NCI-H524 (cell line): ENCODE measurements at regions not wholly inside any gene's neighbourhood (a gene's known extent, or its start where the extent isn't known, plus 50 kb on each side); places are given as distances from the start of the nearest gene placed in this dataset.
A peak's percentile ranks its signal among the peaks of the same experiment; 100 is the strongest.
"Not testable (repeated sequence)": the region's sequence is repeated elsewhere in the genome, so short reads cannot be mapped to it uniquely, and the experiment has no call there.

Experiments used
- DNase-seq, 2 experiments: peaks; one replicate each; lab custom pipeline; 2025; lab: John Stamatoyannopoulos, UW

DNA sequence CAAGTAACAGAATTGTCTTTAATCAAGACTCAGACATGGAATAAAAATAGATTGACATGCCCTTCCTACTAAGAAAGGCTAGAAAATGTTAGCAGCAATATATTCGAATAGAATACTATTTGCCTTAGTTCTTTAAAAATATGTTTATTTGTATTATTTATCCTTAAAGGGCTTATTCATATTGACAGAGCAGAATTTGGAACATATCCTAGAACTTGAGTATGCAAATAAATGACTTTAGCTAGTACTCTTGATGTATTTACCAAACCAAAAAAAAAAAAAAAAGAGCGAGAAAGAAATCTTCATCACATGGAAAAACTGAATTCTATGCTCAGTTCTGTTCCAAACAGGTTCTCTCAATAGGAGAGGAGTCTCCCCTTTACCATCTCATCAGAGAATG, 68.9 kb upstream of the PPARGC1A start:
- DNase-seq: no peak

DNA sequence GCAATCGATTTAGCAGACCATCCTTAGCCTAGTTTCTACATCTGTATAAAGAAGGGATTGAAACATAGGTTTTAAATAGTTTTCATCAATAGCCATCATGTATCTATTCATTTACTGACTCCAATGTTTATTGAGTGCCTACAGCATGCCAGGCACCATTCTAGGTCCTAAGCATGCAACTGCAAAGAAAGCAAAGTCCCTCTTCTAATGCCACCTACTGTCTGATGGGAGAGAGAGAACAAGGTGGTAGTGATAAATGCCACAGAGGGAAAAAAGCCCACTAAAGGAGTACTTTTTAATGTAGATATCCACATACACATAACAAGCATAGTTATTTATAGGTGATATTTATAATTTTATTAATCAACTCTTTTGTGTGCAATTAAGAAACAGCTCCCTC, 67.6 kb upstream of the PPARGC1A start:
- DNase-seq: peak in 1 of 2 experiments; percentile 13

DNA sequence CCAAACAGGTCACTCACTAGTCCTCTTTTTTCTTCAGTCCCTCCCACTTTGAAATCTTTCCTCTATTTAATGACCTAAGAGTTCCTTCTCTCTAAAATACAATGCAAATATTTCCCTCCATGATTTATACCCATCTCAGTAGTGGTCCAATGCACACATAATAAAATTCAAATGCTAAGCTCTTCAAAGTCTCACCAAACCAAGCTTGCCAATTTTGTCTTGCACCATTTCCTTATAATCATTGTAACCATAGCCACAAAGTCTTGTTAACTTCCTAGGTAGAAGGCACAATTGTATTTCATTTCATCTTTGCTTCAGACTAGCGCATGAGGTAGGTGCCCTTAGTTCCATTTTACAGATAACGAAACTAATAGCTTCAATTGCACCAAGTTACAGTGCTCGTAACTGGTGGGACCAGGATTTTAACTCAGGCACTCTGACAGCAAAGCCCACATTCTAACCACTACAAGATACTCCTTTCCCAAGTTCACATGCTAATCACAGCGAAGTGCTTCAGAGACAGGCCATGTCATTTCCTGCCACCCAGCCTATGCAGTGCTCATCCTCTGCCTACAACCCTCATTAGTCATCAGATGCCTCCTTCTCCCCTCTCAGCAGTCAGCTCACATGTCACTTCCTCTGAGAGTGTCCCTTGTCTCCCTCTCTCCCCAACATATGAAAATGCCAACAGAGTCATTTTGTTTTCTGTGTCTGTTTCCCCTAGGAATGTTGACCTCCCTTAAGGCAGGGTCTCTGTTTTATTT, 66.9 kb upstream of the PPARGC1A start:
- no peak for DNase-seq

- no peak for DNase-seq
Measured at GRCh38 chr4:23952258-23952657, 62.4 kb upstream of the PPARGC1A start.

DNA sequence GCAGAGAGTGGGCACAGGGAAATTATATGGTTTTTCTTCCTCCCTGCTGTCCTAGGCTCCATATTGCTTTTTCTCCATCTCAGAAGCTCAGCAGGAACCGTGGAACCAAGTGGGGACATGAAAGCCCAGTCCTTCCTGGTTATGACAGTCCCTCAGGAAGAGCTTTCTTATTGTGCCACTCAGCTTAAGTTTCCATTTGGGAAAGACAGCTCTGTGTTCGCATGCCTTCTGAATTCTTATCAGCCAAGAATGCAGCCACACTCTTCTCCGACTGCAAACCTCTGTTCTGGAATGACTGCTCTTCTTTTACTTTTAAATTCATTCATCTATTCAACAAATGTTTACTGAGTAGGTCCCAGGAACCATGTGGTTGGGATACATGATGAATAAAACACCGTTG, 58.0 kb upstream of the PPARGC1A start:
- DNase-seq: no peak

- no peak for DNase-seq
Measured at GRCh38 chr4:23946299-23946698, 56.5 kb upstream of the PPARGC1A start.

DNA sequence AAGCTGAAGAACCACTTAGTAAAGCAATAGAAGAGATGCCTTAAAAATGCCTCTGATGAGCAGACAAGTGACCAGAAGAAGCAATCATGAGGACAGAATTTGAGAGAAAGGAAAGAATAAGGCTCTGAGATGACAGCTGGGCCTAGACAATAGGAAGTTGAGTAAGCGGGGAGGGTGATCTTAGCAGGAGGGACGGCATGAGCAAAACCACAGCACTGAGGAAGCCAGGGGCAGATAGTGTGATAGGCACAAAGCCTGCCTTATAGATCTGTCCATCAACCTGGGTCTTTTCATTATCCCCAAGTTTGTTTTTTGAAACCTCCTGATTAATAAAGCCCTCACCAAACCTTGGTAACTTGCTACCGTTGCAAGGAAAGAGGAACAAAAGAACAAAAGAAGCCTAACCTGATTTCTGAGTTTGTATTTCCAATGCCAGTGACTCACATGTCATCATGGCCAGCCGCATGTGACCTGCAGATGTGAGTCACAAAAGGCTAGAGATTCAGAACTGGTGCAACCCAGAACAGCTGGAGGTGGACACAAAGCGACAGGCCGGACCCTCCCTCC, 55.7 kb upstream of the PPARGC1A start:
- no peak for DNase-seq

GRCh38 chr4:23944556-23944955, 54.7 kb upstream of the PPARGC1A start:
- not testable (repeated sequence) for DNase-seq

DNA sequence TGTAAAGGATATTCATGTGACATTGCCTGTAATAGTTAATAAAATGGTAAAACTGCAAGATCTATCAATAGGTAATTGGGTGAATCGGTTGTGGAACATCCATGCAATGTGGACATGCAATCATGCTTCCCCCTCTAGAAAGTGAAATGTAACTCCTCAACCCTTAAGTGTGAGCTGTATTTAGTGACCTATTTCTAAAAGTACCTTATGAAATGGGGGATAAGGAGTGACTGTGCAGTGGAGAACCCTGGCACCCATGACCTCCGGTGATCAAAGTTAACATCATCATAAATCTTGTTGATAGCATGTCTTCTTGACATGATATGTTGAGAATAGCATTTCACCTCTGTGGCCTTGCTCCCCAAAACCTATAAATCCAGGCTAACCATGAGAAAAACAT, 53.6 kb upstream of the PPARGC1A start:
- DNase-seq: no peak

DNA sequence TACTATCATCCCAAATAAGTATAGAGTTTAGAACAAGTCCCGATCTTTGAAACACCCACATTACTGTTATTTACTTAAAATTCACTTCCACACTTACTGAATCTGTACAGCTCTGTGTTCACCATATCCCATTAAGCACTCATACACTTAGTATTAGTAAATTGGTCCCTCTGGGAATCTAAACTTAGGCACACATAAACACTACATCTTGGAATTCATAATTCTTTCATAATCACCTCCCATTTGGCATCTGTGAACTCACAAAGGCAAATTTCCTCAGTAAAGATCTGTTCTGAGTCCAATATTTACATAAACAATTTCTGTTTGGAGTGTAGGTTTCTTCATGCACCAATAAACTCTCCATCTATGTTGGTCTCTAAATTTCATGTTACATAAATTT, 52.6 kb upstream of the PPARGC1A start:
- DNase-seq: peak in 1 of 2 experiments; percentile 13
